K562 (cell line): ENCODE measurements at regions not wholly inside any gene's neighbourhood (a gene's known extent, or its start where the extent isn't known, plus 50 kb on each side); places are given as distances from the start of the nearest gene placed in this dataset.

ENCODE experiments used
- ATAC-seq: fragments of 200-7000 bp; cut with Tn5 transposase; 3 replicates; pipeline ENCODE4 v1.9.1; 2020; ENCODE audit warnings: moderate library complexity
- BruUV-seq: library from RNA; stranded (reverse); fragments of 400-500 nt; replicated peaks from 2 replicates; lab custom pipeline; 2021; lab: Mats Ljungman, UMichigan
- CTCF ChIA-PET: fragments of 300-600 bp; formaldehyde crosslinking; extraction: SDS; loops from one replicate; lab custom pipeline; 2021; ENCODE audit warnings: low intra/inter-chr PET ratio; lab: Yijun Ruan, JAX
- POLR2A ChIA-PET: fragments of 300-600, 350-650 bp; sonication (Branson Sonifier 250); formaldehyde crosslinking; extraction: SDS; loops from one replicate; lab custom pipeline; 2021; ENCODE audit warnings: antibody characterized with exemption, inconsistent platforms; lab: Yijun Ruan, JAX
- DNase-seq, 4 experiments: peaks; one replicate each; pipeline versions ENCODE4 v3.0.0 to v3.0.0-alpha.2; 2011 to 2018; ENCODE audit warnings: low spot score in 3 of 4, mixed read lengths in 3 of 4; ENCODE audit errors: extremely low read depth in 1 of 4
- FAIRE-seq: peaks from 2 replicates; lab custom pipeline; 2011; peaks lifted over from hg19 to GRCh38; lab: Jason Lieb, UNC
- H2AFZ ChIP-seq: 2 replicates; pipeline ENCODE4 v1.6.0; 2011; ENCODE audit warnings: low read depth, low read length, control low read depth, inconsistent platforms
- H3K27ac ChIP-seq: fragments of 200-600 bp; 3 replicates; pipeline ENCODE4 v1.8.0; 2011; ENCODE audit warnings: low read depth, mild to moderate bottlenecking, control low read depth, inconsistent platforms, low read length, moderate library complexity, mixed read lengths; ENCODE audit errors: extremely low read depth
- H3K27me3 ChIP-seq, 2 experiments: fragments of 300-600 bp in 1 of 2; 2 replicates in 1 of 2; 3 replicates in 1 of 2; pipeline versions ENCODE4 v1.6.0 to v1.8.0; 2011; ENCODE audit warnings: inconsistent platforms in 2 of 2, low read length in 2 of 2, mild to moderate bottlenecking in 1 of 2, mixed read lengths in 1 of 2, moderate library complexity in 1 of 2; ENCODE audit not compliant: control insufficient read depth in 2 of 2, insufficient read depth in 2 of 2
- H3K36me3 ChIP-seq: fragments of 300-600 bp; 3 replicates; pipeline ENCODE4 v1.8.0; 2011; ENCODE audit warnings: mild to moderate bottlenecking, low read length, inconsistent platforms; ENCODE audit not compliant: control insufficient read depth, insufficient read depth
- H3K4me1 ChIP-seq, 2 experiments: fragments of 200-600 bp in 1 of 2; replicated peaks in 1 of 2; 2 replicates in 1 of 2; 3 replicates in 1 of 2; pipeline versions ENCODE4 v1.5.1 to v1.8.0; 2011; ENCODE audit warnings: inconsistent platforms in 2 of 2, low read length in 2 of 2, mild to moderate bottlenecking in 1 of 2, mixed read lengths in 1 of 2, moderate library complexity in 1 of 2; ENCODE audit not compliant: control insufficient read depth in 2 of 2, insufficient read depth in 2 of 2
- H3K4me2 ChIP-seq: 2 replicates; pipeline ENCODE4 v1.6.1; 2011; ENCODE audit warnings: low read length, control low read depth, inconsistent platforms, mixed read lengths; ENCODE audit not compliant: insufficient read depth
- H3K4me3 ChIP-seq: fragments of 200-600 bp; sonication (generic), shearing (Covaris generic); 2 replicates; pipeline ENCODE4 v1.5.1; 2016; ENCODE audit warnings: control low read depth, inconsistent platforms
- H3K79me2 ChIP-seq: fragments of 200-600 bp; 3 replicates; pipeline ENCODE4 v1.8.0; 2011; ENCODE audit warnings: low read length, inconsistent platforms; ENCODE audit not compliant: control insufficient read depth, insufficient read depth
- H3K9ac ChIP-seq, 2 experiments: 2 replicates each; pipeline versions ENCODE4 v1.6.0 to v1.6.1; 2011; ENCODE audit warnings: low read depth in 2 of 2, low read length in 2 of 2, control low read depth in 1 of 2, inconsistent platforms in 1 of 2, mild to moderate bottlenecking in 1 of 2, mixed read lengths in 1 of 2; ENCODE audit not compliant: insufficient read depth in 1 of 2
- H3K9me1 ChIP-seq: one replicate; pipeline ENCODE4 v1.6.0; 2011; ENCODE audit warnings: inconsistent platforms, mild to moderate bottlenecking, low read length, moderate library complexity; ENCODE audit not compliant: control insufficient read depth, insufficient read depth
- H3K9me3 ChIP-seq: replicated peaks from 2 replicates; pipeline ENCODE4 v1.5.1; 2011; ENCODE audit warnings: low read depth, low read length, inconsistent platforms; ENCODE audit not compliant: control insufficient read depth, insufficient read depth
- H4K20me1 ChIP-seq: replicated peaks from 2 replicates; pipeline ENCODE4 v1.6.1; 2011; ENCODE audit warnings: low read length, inconsistent platforms, mixed read lengths; ENCODE audit not compliant: control insufficient read depth, insufficient read depth
- MCM5 ChIP-seq: fragments of 450-650 bp; IDR thresholded peaks from 2 replicates; pipeline ENCODE4 v1.6.1; 2016; ENCODE audit warnings: low read depth
- POLR3G ChIP-seq: IDR thresholded peaks from 2 replicates; pipeline ENCODE4 v1.6.1; 2011; ENCODE audit not compliant: insufficient read length, insufficient replicate concordance; ENCODE audit errors: extremely low read depth
- RBBP5 ChIP-seq: fragments of 200-600 bp; sonication (generic); IDR thresholded peaks from 2 replicates; pipeline ENCODE4 v1.6.1; 2012; ENCODE audit warnings: borderline replicate concordance, mild to moderate bottlenecking, low read length, control low read depth, inconsistent platforms; ENCODE audit not compliant: insufficient read depth, poor library complexity, severe bottlenecking
- SAFB2 ChIP-seq: fragments of 200-400 bp; formaldehyde crosslinking; IDR thresholded peaks from 2 replicates; pipeline ENCODE4 v1.6.1; 2018; ENCODE audit warnings: borderline replicate concordance, low read length, low read depth, moderate library complexity; ENCODE audit not compliant: severe bottlenecking
- SAP30 ChIP-seq: fragments of 200-600 bp; sonication (generic); IDR thresholded peaks from 2 replicates; pipeline ENCODE4 v1.6.1; 2012; ENCODE audit warnings: borderline replicate concordance, low read depth, mild to moderate bottlenecking, moderate library complexity, low read length, control low read depth, inconsistent platforms; ENCODE audit not compliant: insufficient read depth, poor library complexity, severe bottlenecking
- THRB ChIP-seq: fragments of 450-650 bp; formaldehyde crosslinking; conservative IDR thresholded peaks from 2 replicates; pipeline ENCODE4 v1.4.0; 2022; ENCODE audit warnings: mild to moderate bottlenecking, missing genetic modification characterization
- ZNF217 ChIP-seq: sonication (generic); formaldehyde crosslinking; IDR thresholded peaks from 2 replicates; pipeline ENCODE4 v1.8.0; 2022; ENCODE audit warnings: mild to moderate bottlenecking, missing genetic modification reagents
- ZNF253 ChIP-seq: fragments of 250-450 bp; sonication (Bioruptor Pico); conservative IDR thresholded peaks from 2 replicates; pipeline ENCODE4 v1.6.1; 2021; ENCODE audit warnings: mild to moderate bottlenecking
- WGBS: fragments of 100-300 bp; shearing (Covaris generic); methylation state at CpG from one replicate; pipeline ENCODE4 v1.1.6; 2016; ENCODE audit warnings: low coverage, mixed read lengths; ENCODE audit not compliant: insufficient coverage; ENCODE audit errors: missing lambda C conversion rate; 5-methylcytosine and 5-hydroxymethylcytosine counted together
- in situ Hi-C: fragments of 300-500 bp; cut with MboI; formaldehyde crosslinking; loops from 4 replicates; pipeline ENCODE4 v1.15.0; 2018; ENCODE audit warnings: inconsistent platforms, mixed read lengths
- intact Hi-C: fragments of 100-400 bp; cut with micrococcal nuclease; formaldehyde crosslinking; loops from 2 replicates; pipeline ENCODE4 v1.14.2; 2022
- TF ChIP-seq, protein P1 (sequence below): fragments of 200-400 bp; formaldehyde crosslinking; IDR thresholded peaks from 2 replicates; pipeline ENCODE4 v1.6.1; 2017; ENCODE audit warnings: mild to moderate bottlenecking, low read depth, low read length, moderate library complexity
- TF ChIP-seq, protein P2 (sequence below): fragments of 450-650 bp; formaldehyde crosslinking; IDR thresholded peaks from 2 replicates; pipeline ENCODE4 v1.4.0; 2022; ENCODE audit warnings: mild to moderate bottlenecking, moderate library complexity

DNA sequence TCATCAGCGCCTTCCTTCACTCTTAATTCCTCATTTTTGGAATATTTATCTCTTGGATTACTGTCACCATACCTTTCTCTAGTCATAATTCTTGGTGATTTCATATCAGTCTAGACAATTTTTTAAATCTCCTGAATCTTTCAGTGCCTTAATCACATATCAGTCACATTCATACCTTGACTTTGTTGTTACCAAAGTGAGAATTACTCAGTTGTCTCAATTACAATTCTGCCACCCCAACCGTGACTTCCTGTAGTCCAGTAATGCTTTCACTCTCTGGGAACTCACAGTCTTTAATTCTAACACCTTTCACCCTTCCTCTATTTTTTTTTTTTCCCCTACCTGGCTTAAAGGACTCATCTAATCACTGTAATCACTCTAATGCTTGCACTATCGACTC, 1275.3 kb upstream of the TENM3 start:
- no peak overlapping the region for H3K27ac ChIP-seq
- H2AFZ ChIP-seq: no peak overlapping the region
- FAIRE-seq (no peak), DNase-seq (no peak), ATAC-seq (no peak)
- no peak overlapping the region for H3K9ac ChIP-seq
- no peak overlapping the region for H3K4me2 ChIP-seq
- no peaks in the 10 kb centered on the region for H3K4me1 ChIP-seq
- H3K9me1 ChIP-seq: no peaks in the 10 kb centered on the region
- intact Hi-C loops (no loop called here), in situ Hi-C loops (no loop called here)
- no TSS peak for BruUV-seq
- no peaks in the 10 kb centered on the region; the same call in 1 of the 2 replicates for H3K9me3 ChIP-seq
- H3K27me3 ChIP-seq: no peaks in the 10 kb centered on the region
- H3K36me3 ChIP-seq: no peaks in the 10 kb centered on the region
- POLR2A ChIA-PET: no interaction called here
- 0% methylated on average over 3 of the region's 3 CpGs for WGBS
- CTCF ChIA-PET: no interaction called here
- H3K4me3 ChIP-seq: no peak overlapping the region
- H4K20me1 ChIP-seq: no peaks in the 10 kb centered on the region
- no peak for TF ChIP-seq ZNF253
- H3K79me2 ChIP-seq: no peaks in the 10 kb centered on the region

DNA sequence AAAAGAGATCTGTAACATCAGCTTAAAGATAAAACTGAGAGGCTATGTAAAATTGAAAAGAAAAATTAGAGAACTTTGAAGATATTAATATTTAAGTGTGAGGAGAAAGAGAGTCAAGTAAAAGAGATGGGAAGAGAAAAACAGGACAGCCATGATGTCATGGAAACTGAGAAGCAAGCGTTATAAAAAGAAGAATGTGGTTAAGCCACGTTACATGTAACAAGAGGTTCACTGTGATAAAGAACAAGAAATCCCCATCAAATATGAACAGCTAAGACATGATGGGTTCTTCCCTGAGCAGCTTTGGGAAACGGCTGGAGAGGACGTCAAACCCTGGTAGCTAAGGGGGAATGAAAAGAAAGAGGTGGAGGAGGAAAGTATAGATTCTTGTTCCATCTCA, 1269.3 kb upstream of the TENM3 start:
- WGBS: 0% methylated on average over 4 of the region's 4 CpGs
- intact Hi-C loops (no loop called here), in situ Hi-C loops (no loop called here)
- Histone ChIP-seq H3K4me1 (no peaks in the 10 kb centered on the region), H3K4me3 (no peak overlapping the region), H3K27me3 (no peaks in the 10 kb centered on the region), H3K4me2 (no peak overlapping the region), H3K9ac (no peak overlapping the region), H3K9me3 (no peaks in the 10 kb centered on the region; the same call in 1 of the 2 replicates), H2AFZ (no peak overlapping the region), H3K36me3 (no peaks in the 10 kb centered on the region), H3K27ac (no peak overlapping the region), H3K79me2 (no peaks in the 10 kb centered on the region), H3K9me1 (no peaks in the 10 kb centered on the region), H4K20me1 (no peaks in the 10 kb centered on the region)
- no peak for ATAC-seq
- TF ChIP-seq POLR3G (no peak), SAFB2 (no peak), ZNF217 (no peak), RBBP5 (no peak), MCM5 (no peak), SAP30 (no peak), THRB (no peak)
- TF ChIP-seq, protein P1, sequence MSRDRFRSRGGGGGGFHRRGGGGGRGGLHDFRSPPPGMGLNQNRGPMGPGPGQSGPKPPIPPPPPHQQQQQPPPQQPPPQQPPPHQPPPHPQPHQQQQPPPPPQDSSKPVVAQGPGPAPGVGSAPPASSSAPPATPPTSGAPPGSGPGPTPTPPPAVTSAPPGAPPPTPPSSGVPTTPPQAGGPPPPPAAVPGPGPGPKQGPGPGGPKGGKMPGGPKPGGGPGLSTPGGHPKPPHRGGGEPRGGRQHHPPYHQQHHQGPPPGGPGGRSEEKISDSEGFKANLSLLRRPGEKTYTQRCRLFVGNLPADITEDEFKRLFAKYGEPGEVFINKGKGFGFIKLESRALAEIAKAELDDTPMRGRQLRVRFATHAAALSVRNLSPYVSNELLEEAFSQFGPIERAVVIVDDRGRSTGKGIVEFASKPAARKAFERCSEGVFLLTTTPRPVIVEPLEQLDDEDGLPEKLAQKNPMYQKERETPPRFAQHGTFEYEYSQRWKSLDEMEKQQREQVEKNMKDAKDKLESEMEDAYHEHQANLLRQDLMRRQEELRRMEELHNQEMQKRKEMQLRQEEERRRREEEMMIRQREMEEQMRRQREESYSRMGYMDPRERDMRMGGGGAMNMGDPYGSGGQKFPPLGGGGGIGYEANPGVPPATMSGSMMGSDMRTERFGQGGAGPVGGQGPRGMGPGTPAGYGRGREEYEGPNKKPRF: no peak
- TF ChIP-seq, protein P2, sequence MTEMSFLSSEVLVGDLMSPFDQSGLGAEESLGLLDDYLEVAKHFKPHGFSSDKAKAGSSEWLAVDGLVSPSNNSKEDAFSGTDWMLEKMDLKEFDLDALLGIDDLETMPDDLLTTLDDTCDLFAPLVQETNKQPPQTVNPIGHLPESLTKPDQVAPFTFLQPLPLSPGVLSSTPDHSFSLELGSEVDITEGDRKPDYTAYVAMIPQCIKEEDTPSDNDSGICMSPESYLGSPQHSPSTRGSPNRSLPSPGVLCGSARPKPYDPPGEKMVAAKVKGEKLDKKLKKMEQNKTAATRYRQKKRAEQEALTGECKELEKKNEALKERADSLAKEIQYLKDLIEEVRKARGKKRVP (CRISPR knock-in tag): no peak
- no peak for DNase-seq
- no peak for FAIRE-seq
- BruUV-seq: no TSS peak
- ChIA-PET CTCF (no interaction called here), POLR2A (no interaction called here)
